Left lung (tissue), 4 donors: ENCODE measurements at regions not wholly inside any gene's neighbourhood (a gene's known extent, or its start where the extent isn't known, plus 50 kb on each side); places are given as distances from the start of the nearest gene placed in this dataset.

Experiments
- ATAC-seq: fragments of 200-7000 bp; cut with Tn5 transposase; one replicate; pipeline ENCODE4 v1.9.1; 2020; ENCODE audit warnings: moderate library complexity
- DNase-seq, 4 donors: peaks; one replicate each; pipeline ENCODE4 v3.0.0-alpha.2; 2013 to 2020
- H3K27ac ChIP-seq, 2 donors: fragments of 200-600 bp; sonication (generic) in 1 of 2; one replicate each; pipeline versions ENCODE4 v1.5.0 to v1.8.0; 2020 to 2021
- H3K27me3 ChIP-seq, 2 donors: fragments of 200-600 bp; sonication (generic) in 1 of 2; one replicate each; pipeline versions ENCODE4 v1.5.0 to v1.8.0; 2020 to 2021
- H3K36me3 ChIP-seq, 2 donors: fragments of 200-600 bp; sonication (generic) in 1 of 2; one replicate each; pipeline versions ENCODE4 v1.5.0 to v1.8.0; 2020 to 2021
- H3K4me1 ChIP-seq, 2 donors: fragments of 200-600 bp; one replicate each; pipeline ENCODE4 v1.8.0; 2021
- H3K4me3 ChIP-seq, 2 donors: fragments of 200-600 bp; sonication (generic) in 1 of 2; one replicate each; pipeline versions ENCODE4 v1.5.0 to v1.8.0; 2020 to 2021; ENCODE audit warnings: mild to moderate bottlenecking in 1 of 2
- H3K9me3 ChIP-seq, 2 donors: fragments of 200-600 bp; sonication (generic) in 1 of 2; one replicate each; pipeline versions ENCODE4 v1.5.0 to v1.8.0; 2020 to 2021
- CTCF ChIP-seq, 2 donors: fragments of 200-600 bp; sonication (generic) in 1 of 2; IDR thresholded peaks; one replicate each; pipeline versions ENCODE4 v1.5.0 to v1.8.0; 2021; ENCODE audit warnings: antibody characterized with exemption in 2 of 2
- intact Hi-C, 2 donors: fragments of 100-400 bp; cut with DNase I; formaldehyde crosslinking; loops; one replicate each; pipeline versions ENCODE4 v1.11.2 to v1.14.2; 2022
- donor health status: DM: no; HTN: yes; CAD: no.
- donor health status: DM: no; HTN: no; CAD: no.

GRCh38 chr10:44557596-44558191 lies 172.8 kb upstream of the CXCL12 start:
- Histone ChIP-seq H3K36me3 (no peaks in the 10 kb centered on the region), H3K9me3 (no peaks in the 10 kb centered on the region), H3K27ac (no peak overlapping the region), H3K27me3 (no peaks in the 10 kb centered on the region), H3K4me3 (no peak overlapping the region), H3K4me1 (no peaks in the 10 kb centered on the region)
- no peak for ATAC-seq
- TF ChIP-seq CTCF (IDR thresholded peaks at IDR 0.05), result no peak
- no peak for DNase-seq
- intact Hi-C loops, result no loop called here

- H3K4me3 ChIP-seq, result no peak overlapping the region
- no peak for DNase-seq
- H3K9me3 ChIP-seq, result no peaks in the 10 kb centered on the region
- TF ChIP-seq CTCF (IDR thresholded peaks at IDR 0.05), result no peak
- H3K36me3 ChIP-seq, result no peaks in the 10 kb centered on the region
- H3K27me3 ChIP-seq, result no peaks in the 10 kb centered on the region
- intact Hi-C loops, result no loop called here
- no peak for ATAC-seq
- no peaks in the 10 kb centered on the region for H3K4me1 ChIP-seq
- H3K27ac ChIP-seq, result no peak overlapping the region
Observed at GRCh38 chr10:44558521-44558920, 173.6 kb upstream of the CXCL12 start.

- H3K4me1 ChIP-seq, result no peaks in the 10 kb centered on the region
- ATAC-seq, result no peak
- H3K9me3 ChIP-seq, result no peaks in the 10 kb centered on the region
- no peak overlapping the region for H3K27ac ChIP-seq
- no peaks in the 10 kb centered on the region for H3K36me3 ChIP-seq
- no peak overlapping the region for H3K4me3 ChIP-seq
- no peaks in the 10 kb centered on the region for H3K27me3 ChIP-seq
- no peak for DNase-seq
- intact Hi-C loops, result no loop called here
- no peak for TF ChIP-seq CTCF (IDR thresholded peaks at IDR 0.05)
Observed at GRCh38 chr10:44564361-44564760, 179.5 kb upstream of the CXCL12 start.

GRCh38 chr10:44564790-44565189 lies 179.9 kb upstream of the CXCL12 start:
- ATAC-seq (no peak), DNase-seq (no peak)
- H3K4me3 ChIP-seq, result no peak overlapping the region
- no peaks in the 10 kb centered on the region for H3K27me3 ChIP-seq
- H3K27ac ChIP-seq, result no peak overlapping the region
- no peaks in the 10 kb centered on the region for H3K9me3 ChIP-seq
- H3K4me1 ChIP-seq, result no peaks in the 10 kb centered on the region
- H3K36me3 ChIP-seq, result no peaks in the 10 kb centered on the region
- TF ChIP-seq CTCF (IDR thresholded peaks at IDR 0.05), result no peak
- intact Hi-C loops, result no loop called here

- intact Hi-C loops, result no loop called here
- no peak for TF ChIP-seq CTCF (IDR thresholded peaks at IDR 0.05)
- Histone ChIP-seq H3K9me3 (no peaks in the 10 kb centered on the region), H3K4me1 (no peaks in the 10 kb centered on the region), H3K36me3 (no peaks in the 10 kb centered on the region), H3K27ac (no peak overlapping the region), H3K27me3 (no peaks in the 10 kb centered on the region), H3K4me3 (no peak overlapping the region)
- DNase-seq (no peak), ATAC-seq (no peak)
Observed at GRCh38 chr10:44566786-44567185, 181.9 kb upstream of the CXCL12 start.
